Natural killer cell (primary cell): ENCODE measurements at regions not wholly inside any gene's neighbourhood (a gene's known extent, or its start where the extent isn't known, plus 50 kb on each side); places are given as distances from the start of the nearest gene placed in this dataset.

Experiments
- ATAC-seq, 3 donors: fragments of 150-1000 bp in 2 of 3; fragments of 200-7000 bp in 1 of 3; cut with Tn5 transposase; 1 replicate in 1 of 3; 2 replicates in 2 of 3; pipeline ENCODE4 v1.10.0; 2021; ENCODE audit warnings: mild to moderate bottlenecking in 2 of 3, moderate library complexity in 2 of 3
- DNase-seq, 2 donors: peaks; one replicate each; pipeline versions ENCODE4 v3.0.0 to v3.0.0-alpha.2; 2013 to 2021; ENCODE audit warnings: mixed read lengths in 1 of 2
- H3K27ac ChIP-seq: one replicate; pipeline ENCODE4 v1.5.1; 2013; ENCODE audit warnings: mild to moderate bottlenecking, low read length
- H3K27me3 ChIP-seq: one replicate; pipeline ENCODE4 v1.6.1; 2013; ENCODE audit warnings: low read length; ENCODE audit not compliant: control insufficient read depth, insufficient read depth
- H3K36me3 ChIP-seq: one replicate; pipeline ENCODE4 v1.6.1; 2013; ENCODE audit warnings: low read length; ENCODE audit not compliant: control insufficient read depth, insufficient read depth
- H3K4me1 ChIP-seq: one replicate; pipeline ENCODE4 v1.6.1; 2013; ENCODE audit warnings: low read length; ENCODE audit not compliant: control insufficient read depth, insufficient read depth
- H3K4me3 ChIP-seq: one replicate; pipeline ENCODE4 v1.5.1; 2013; ENCODE audit warnings: low read length
- H3K9me3 ChIP-seq: one replicate; pipeline ENCODE4 v1.6.1; 2013; ENCODE audit warnings: low read length; ENCODE audit not compliant: control insufficient read depth, insufficient read depth
- H3K27ac Mint-ChIP-seq, 2 donors: one replicate each; pipeline ENCODE4 v1.8.0; 2022; ENCODE audit warnings: mild to moderate bottlenecking in 2 of 2, mixed read lengths in 2 of 2, moderate library complexity in 1 of 2
- H3K27me3 Mint-ChIP-seq, 2 donors: one replicate each; pipeline ENCODE4 v1.8.0; 2022; ENCODE audit warnings: low read depth in 2 of 2, mixed read lengths in 2 of 2
- H3K36me3 Mint-ChIP-seq: one replicate; pipeline ENCODE4 v1.8.0; 2022; ENCODE audit warnings: mixed read lengths
- H3K4me1 Mint-ChIP-seq, 2 donors: one replicate each; pipeline ENCODE4 v1.8.0; 2022; ENCODE audit warnings: mixed read lengths in 2 of 2
- H3K4me3 Mint-ChIP-seq: one replicate; pipeline ENCODE4 v1.8.0; 2022; ENCODE audit warnings: mild to moderate bottlenecking, moderate library complexity, mixed read lengths
- H3K9me3 Mint-ChIP-seq, 2 donors: one replicate each; pipeline ENCODE4 v1.8.0; 2022; ENCODE audit warnings: mixed read lengths in 2 of 2
- WGBS: methylation state at CpG from one replicate; pipeline ENCODE4 v1.1.7; 2013; ENCODE audit warnings: missing lambda C conversion rate; ENCODE audit not compliant: insufficient coverage; 5-methylcytosine and 5-hydroxymethylcytosine counted together
- intact Hi-C: fragments of 100-400 bp; cut with micrococcal nuclease; formaldehyde crosslinking; loops from one replicate; pipeline ENCODE4 v1.14.2; 2022
- TF ChIP-seq, protein P1 (sequence below): fragments of 200-600 bp; IDR thresholded peaks from one replicate; pipeline ENCODE4 v1.8.0; 2022; ENCODE audit warnings: antibody characterized with exemption

- no peak overlapping the region for H3K4me3 ChIP-seq
- Mint-ChIP-seq H3K9me3 (peaks cover 19 to 30% of the 10 kb centered on the region in 2 donors), H3K36me3 (peaks cover 13% of the 10 kb centered on the region), H3K4me1 (no peaks in the 10 kb centered on the region), H3K27ac (no peak overlapping the region), H3K4me3 (no peak overlapping the region), H3K27me3 (no peaks in the 10 kb centered on the region)
- no peaks in the 10 kb centered on the region for H3K4me1 ChIP-seq
- no peaks in the 10 kb centered on the region for H3K27me3 ChIP-seq
- no peak overlapping the region for H3K27ac ChIP-seq
- H3K36me3 ChIP-seq = no peaks in the 10 kb centered on the region
- ATAC-seq = no peak
- no peaks in the 10 kb centered on the region for H3K9me3 ChIP-seq
- intact Hi-C loops = no loop called here
- TF ChIP-seq, protein P1, sequence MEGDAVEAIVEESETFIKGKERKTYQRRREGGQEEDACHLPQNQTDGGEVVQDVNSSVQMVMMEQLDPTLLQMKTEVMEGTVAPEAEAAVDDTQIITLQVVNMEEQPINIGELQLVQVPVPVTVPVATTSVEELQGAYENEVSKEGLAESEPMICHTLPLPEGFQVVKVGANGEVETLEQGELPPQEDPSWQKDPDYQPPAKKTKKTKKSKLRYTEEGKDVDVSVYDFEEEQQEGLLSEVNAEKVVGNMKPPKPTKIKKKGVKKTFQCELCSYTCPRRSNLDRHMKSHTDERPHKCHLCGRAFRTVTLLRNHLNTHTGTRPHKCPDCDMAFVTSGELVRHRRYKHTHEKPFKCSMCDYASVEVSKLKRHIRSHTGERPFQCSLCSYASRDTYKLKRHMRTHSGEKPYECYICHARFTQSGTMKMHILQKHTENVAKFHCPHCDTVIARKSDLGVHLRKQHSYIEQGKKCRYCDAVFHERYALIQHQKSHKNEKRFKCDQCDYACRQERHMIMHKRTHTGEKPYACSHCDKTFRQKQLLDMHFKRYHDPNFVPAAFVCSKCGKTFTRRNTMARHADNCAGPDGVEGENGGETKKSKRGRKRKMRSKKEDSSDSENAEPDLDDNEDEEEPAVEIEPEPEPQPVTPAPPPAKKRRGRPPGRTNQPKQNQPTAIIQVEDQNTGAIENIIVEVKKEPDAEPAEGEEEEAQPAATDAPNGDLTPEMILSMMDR = no peak
- no peak for DNase-seq
These were observed 283.2 kb downstream of the TAF11L14 start for GRCh38 chr5:17917465-17917864.

GRCh38 chr5:17918373-17919104 is 284.3 kb downstream of the TAF11L14 start:
- no peak overlapping the region for H3K27ac Mint-ChIP-seq
- no peaks in the 10 kb centered on the region for H3K4me1 Mint-ChIP-seq
- TF ChIP-seq, protein P1 = no peak

DNA sequence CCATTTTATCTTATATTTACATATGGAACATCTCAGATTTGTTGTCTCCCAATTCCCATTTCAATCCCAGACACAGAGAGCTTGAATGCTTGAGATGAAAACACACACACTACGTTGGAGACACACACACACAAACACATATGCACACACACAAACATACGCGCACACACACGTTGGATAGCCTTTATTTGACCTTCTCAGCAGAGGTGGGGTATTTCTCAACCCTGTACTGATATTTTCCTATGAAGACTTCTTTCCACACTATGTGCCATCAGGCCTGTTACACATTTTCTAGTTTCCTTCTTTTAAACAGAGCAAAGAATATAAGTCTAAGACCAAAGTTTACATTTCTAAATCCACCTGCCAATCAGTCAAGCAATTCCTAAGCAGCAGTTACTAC is 291.0 kb downstream of the TAF11L14 start:
- no peaks in the 10 kb centered on the region for H3K4me1 Mint-ChIP-seq
- WGBS = 90% methylated on average over 4 of the region's 4 CpGs
- H3K9me3 ChIP-seq = peaks cover 6% of the 10 kb centered on the region
- intact Hi-C loops = no loop called here
- H3K4me3 Mint-ChIP-seq = no peak overlapping the region
- DNase-seq (no peak), ATAC-seq (no peak)
- H3K4me3 ChIP-seq = no peak overlapping the region
- no peak overlapping the region for H3K27ac Mint-ChIP-seq
- H3K9me3 Mint-ChIP-seq = peaks cover 5 to 8% of the 10 kb centered on the region in 2 donors
- no peaks in the 10 kb centered on the region for H3K27me3 ChIP-seq
- TF ChIP-seq, protein P1 = no peak
- no peak overlapping the region for H3K27ac ChIP-seq
- no peaks in the 10 kb centered on the region for H3K27me3 Mint-ChIP-seq
- no peaks in the 10 kb centered on the region for H3K4me1 ChIP-seq
- H3K36me3 Mint-ChIP-seq = peaks cover 12% of the 10 kb centered on the region
- no peaks in the 10 kb centered on the region for H3K36me3 ChIP-seq

More at GRCh38 chr5:17918373-17919104, 284.3 kb downstream of the TAF11L14 start:
- 15% methylated on average over 1 of the region's 2 CpGs for WGBS
- no peak overlapping the region for H3K4me3 Mint-ChIP-seq
- Histone ChIP-seq H3K9me3 (no peaks in the 10 kb centered on the region), H3K27me3 (no peaks in the 10 kb centered on the region), H3K27ac (no peak overlapping the region), H3K4me1 (no peaks in the 10 kb centered on the region), H3K4me3 (no peak overlapping the region), H3K36me3 (no peaks in the 10 kb centered on the region)
- DNase-seq = no peak
- intact Hi-C loops = no loop called here
- peaks cover 14 to 22% of the 10 kb centered on the region in 2 donors for H3K9me3 Mint-ChIP-seq
- H3K27me3 Mint-ChIP-seq = no peaks in the 10 kb centered on the region
- ATAC-seq = no peak
- peaks cover 7% of the 10 kb centered on the region for H3K36me3 Mint-ChIP-seq

DNA sequence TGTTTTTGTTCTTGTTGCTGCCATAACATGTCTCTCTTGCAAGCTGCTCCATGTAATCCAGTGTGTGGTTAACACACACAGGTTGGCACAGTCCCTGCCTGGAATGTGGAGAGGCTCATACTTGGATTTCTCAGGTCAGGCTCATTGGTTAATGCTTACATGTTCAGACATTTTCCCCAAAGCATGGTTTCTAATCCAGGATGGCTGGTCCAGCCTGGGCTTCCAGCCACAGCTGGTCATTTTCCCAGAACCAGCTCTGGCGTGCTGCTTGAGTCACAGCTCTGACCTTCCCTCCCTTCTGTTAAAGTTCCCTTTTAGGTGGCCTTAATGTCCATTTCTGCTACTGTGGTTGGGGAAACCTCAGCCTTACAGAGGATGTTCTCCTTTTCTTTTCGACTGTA is 294.3 kb downstream of the TAF11L14 start:
- 15% methylated on average over 2 of the region's 2 CpGs for WGBS
- Histone ChIP-seq H3K4me3 (no peak overlapping the region), H3K36me3 (no peaks in the 10 kb centered on the region), H3K27ac (no peak overlapping the region), H3K27me3 (no peaks in the 10 kb centered on the region), H3K4me1 (no peaks in the 10 kb centered on the region), H3K9me3 (peaks cover 19% of the 10 kb centered on the region)
- DNase-seq = no peak
- Mint-ChIP-seq H3K27ac (no peak overlapping the region), H3K27me3 (no peaks in the 10 kb centered on the region), H3K4me1 (no peaks in the 10 kb centered on the region), H3K36me3 (peaks cover 12% of the 10 kb centered on the region), H3K9me3 (peaks cover 4 to 11% of the 10 kb centered on the region in 2 donors), H3K4me3 (no peak overlapping the region)
- no peak for ATAC-seq
- intact Hi-C loops = no loop called here
- TF ChIP-seq, protein P1 = no peak
